Fibroblast of lung (primary cell): ENCODE measurements at regions not wholly inside any gene's neighbourhood (a gene's known extent, or its start where the extent isn't known, plus 50 kb on each side); places are given as distances from the start of the nearest gene placed in this dataset.

Source experiments
- DNase-seq, 2 donors: peaks; one replicate each; pipeline versions ENCODE4 v3.0.0 to v3.0.0-alpha.2; 2010; ENCODE audit warnings: low read depth in 2 of 2
- H2AFZ ChIP-seq: 2 replicates; pipeline ENCODE4 v1.5.1; 2012; ENCODE audit warnings: low read length, control low read depth, inconsistent platforms
- H3K27ac ChIP-seq: 2 replicates; pipeline ENCODE4 v1.5.1; 2011; ENCODE audit warnings: low read length, control low read depth; ENCODE audit not compliant: insufficient read depth
- H3K27me3 ChIP-seq: 2 replicates; pipeline ENCODE4 v1.5.1; 2011; ENCODE audit warnings: mild to moderate bottlenecking, low read length; ENCODE audit not compliant: control insufficient read depth, insufficient read depth
- H3K36me3 ChIP-seq: 2 replicates; pipeline ENCODE4 v1.5.1; 2011; ENCODE audit warnings: low read length; ENCODE audit not compliant: control insufficient read depth, insufficient read depth
- H3K4me1 ChIP-seq: 2 replicates; pipeline ENCODE4 v1.5.1; 2011; ENCODE audit warnings: low read length; ENCODE audit not compliant: control insufficient read depth, insufficient read depth; ENCODE audit errors: extremely low read depth
- H3K4me2 ChIP-seq: 2 replicates; pipeline ENCODE4 v1.5.1; 2011; ENCODE audit warnings: low read length, control low read depth; ENCODE audit not compliant: insufficient read depth; ENCODE audit errors: extremely low read depth
- H3K4me3 ChIP-seq, 4 experiments: fragments of 200-600 bp in 1 of 4; sonication (generic) in 1 of 4; replicated peaks in 1 of 4; 2 replicates each; pipeline ENCODE4 v1.5.1; 2011 to 2016; ENCODE audit warnings: low read length in 4 of 4, low read depth in 3 of 4, mild to moderate bottlenecking in 3 of 4, control low read depth in 2 of 4, inconsistent platforms in 1 of 4, mixed read lengths in 1 of 4; ENCODE audit not compliant: insufficient read depth in 1 of 4; ENCODE audit errors: control extremely low read depth in 1 of 4
- H3K79me2 ChIP-seq: 2 replicates; pipeline ENCODE4 v1.5.1; 2012; ENCODE audit warnings: mild to moderate bottlenecking, low read length, inconsistent platforms; ENCODE audit not compliant: control insufficient read depth, insufficient read depth
- H3K9ac ChIP-seq: 2 replicates; pipeline ENCODE4 v1.5.1; 2011; ENCODE audit warnings: mild to moderate bottlenecking, low read length, control low read depth; ENCODE audit not compliant: insufficient read depth
- H3K9me3 ChIP-seq: 2 replicates; pipeline ENCODE4 v1.5.1; 2012; ENCODE audit warnings: low read depth, low read length; ENCODE audit not compliant: control insufficient read depth, insufficient read depth
- H4K20me1 ChIP-seq: 2 replicates; pipeline ENCODE4 v1.5.1; 2011; ENCODE audit warnings: low read length; ENCODE audit not compliant: control insufficient read depth, insufficient read depth; ENCODE audit errors: extremely low read depth
- CTCF ChIP-seq, 2 donors: IDR thresholded peaks in 1 of 2; conservative IDR thresholded peaks in 1 of 2; 1 replicate in 1 of 2; 2 replicates in 1 of 2; pipeline ENCODE4 v1.5.1; 2011 to 2012; ENCODE audit warnings: low read length in 2 of 2, control low read depth in 1 of 2, inconsistent platforms in 1 of 2, low read depth in 1 of 2, mild to moderate bottlenecking in 1 of 2
- EZH2 ChIP-seq: IDR thresholded peaks from 2 replicates; pipeline ENCODE4 v1.5.1; 2012; ENCODE audit warnings: low read length, control low read depth, mild to moderate bottlenecking; ENCODE audit errors: missing control alignments

GRCh38 chrX:40174001-40174853, 76.5 kb upstream of the BCOR start:
- peak overlapping the region in 2 of 4 experiments; percentile 42 to 59 for H3K4me3 ChIP-seq
- H2AFZ ChIP-seq, result no peak overlapping the region
- H3K36me3 ChIP-seq, result no peaks in the 10 kb centered on the region
- DNase-seq, result peak in 1 of 2 donors; percentile 8
- H4K20me1 ChIP-seq, result no peaks in the 10 kb centered on the region
- no peaks in the 10 kb centered on the region for H3K4me1 ChIP-seq
- no peak overlapping the region for H3K27ac ChIP-seq
- no peaks in the 10 kb centered on the region for H3K79me2 ChIP-seq
- H3K9me3 ChIP-seq, result no peaks in the 10 kb centered on the region
- no peaks in the 10 kb centered on the region for H3K27me3 ChIP-seq
- no peak overlapping the region for H3K9ac ChIP-seq
- peak overlapping the region; percentile 68 for H3K4me2 ChIP-seq
- TF ChIP-seq EZH2 (no peak), CTCF (conservative IDR thresholded peaks at IDR 0.05 in 1 of 2, IDR thresholded peaks at IDR 0.05 in 1 of 2; ENCODE audit: low read depth in 1 of 2, low read length in 2 of 2) (no peak)

DNA sequence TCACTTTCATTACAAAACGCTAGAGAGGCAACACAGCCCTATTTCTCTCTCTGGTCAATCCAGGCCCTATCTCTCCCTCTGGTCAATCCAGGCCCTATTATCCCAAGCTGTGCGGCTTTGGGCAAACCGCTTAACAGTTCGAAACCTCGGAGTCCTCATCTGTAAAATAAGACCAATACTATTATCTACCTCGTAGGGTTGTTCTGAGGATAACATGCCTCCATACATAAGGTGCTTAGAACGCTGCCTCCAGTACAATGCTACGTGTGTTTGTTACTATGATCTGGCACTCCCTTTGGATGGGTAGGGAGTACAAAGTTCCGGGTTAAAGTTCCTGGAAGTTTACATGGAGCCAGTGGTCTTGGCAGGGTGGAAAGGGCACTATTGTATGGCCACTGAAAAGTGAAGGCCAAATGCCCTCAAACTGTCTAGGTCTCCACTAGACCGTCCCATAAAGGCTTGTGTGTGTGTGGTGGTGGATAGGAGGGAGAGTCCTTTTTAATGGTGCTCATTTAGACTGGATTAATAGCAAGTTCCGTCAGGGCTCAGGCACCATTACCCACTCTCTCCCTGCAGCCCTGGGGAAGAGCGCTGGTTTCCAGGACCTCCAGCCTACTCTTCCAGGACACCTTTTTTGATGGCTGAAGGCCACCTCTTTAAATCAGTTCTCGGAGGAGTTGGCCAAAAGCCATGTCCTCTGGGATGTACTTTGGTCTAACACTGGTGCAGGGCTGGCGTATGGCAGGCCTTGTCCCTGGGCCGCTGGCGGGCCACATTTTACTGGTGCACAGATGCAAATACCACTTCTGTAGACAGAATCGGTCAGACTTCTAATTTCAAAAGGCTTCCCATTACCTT, 75.6 kb upstream of the BCOR start:
- Histone ChIP-seq H3K9ac (no peak overlapping the region), H3K9me3 (no peaks in the 10 kb centered on the region), H3K36me3 (no peaks in the 10 kb centered on the region), H3K27ac (no peak overlapping the region), H3K4me2 (no peak overlapping the region), H2AFZ (no peak overlapping the region), H4K20me1 (no peaks in the 10 kb centered on the region), H3K79me2 (no peaks in the 10 kb centered on the region), H3K27me3 (no peaks in the 10 kb centered on the region), H3K4me1 (no peaks in the 10 kb centered on the region), H3K4me3 (no peak overlapping the region)
- TF ChIP-seq CTCF (conservative IDR thresholded peaks at IDR 0.05 in 1 of 2, IDR thresholded peaks at IDR 0.05 in 1 of 2; ENCODE audit: low read depth in 1 of 2, low read length in 2 of 2), result no peak
- TF ChIP-seq EZH2, result no peak
- DNase-seq, result no peak
